DND-41 (cell line): ENCODE measurements at regions not wholly inside any gene's neighbourhood (a gene's known extent, or its start where the extent isn't known, plus 50 kb on each side); places are given as distances from the start of the nearest gene placed in this dataset.

Experiments used
- CTCF ChIP-seq: IDR thresholded peaks from 2 replicates; pipeline ENCODE4 v1.5.1; 2012; ENCODE audit warnings: borderline replicate concordance, low read length, moderate library complexity, mild to moderate bottlenecking; ENCODE audit not compliant: poor library complexity, severe bottlenecking; ENCODE audit errors: extremely low read depth
- EZH2 ChIP-seq: IDR thresholded peaks from 3 replicates; pipeline ENCODE4 v1.6.1; 2012; ENCODE audit warnings: borderline replicate concordance, low read depth, mild to moderate bottlenecking, moderate library complexity, low read length, inconsistent platforms; ENCODE audit not compliant: severe bottlenecking

DNA sequence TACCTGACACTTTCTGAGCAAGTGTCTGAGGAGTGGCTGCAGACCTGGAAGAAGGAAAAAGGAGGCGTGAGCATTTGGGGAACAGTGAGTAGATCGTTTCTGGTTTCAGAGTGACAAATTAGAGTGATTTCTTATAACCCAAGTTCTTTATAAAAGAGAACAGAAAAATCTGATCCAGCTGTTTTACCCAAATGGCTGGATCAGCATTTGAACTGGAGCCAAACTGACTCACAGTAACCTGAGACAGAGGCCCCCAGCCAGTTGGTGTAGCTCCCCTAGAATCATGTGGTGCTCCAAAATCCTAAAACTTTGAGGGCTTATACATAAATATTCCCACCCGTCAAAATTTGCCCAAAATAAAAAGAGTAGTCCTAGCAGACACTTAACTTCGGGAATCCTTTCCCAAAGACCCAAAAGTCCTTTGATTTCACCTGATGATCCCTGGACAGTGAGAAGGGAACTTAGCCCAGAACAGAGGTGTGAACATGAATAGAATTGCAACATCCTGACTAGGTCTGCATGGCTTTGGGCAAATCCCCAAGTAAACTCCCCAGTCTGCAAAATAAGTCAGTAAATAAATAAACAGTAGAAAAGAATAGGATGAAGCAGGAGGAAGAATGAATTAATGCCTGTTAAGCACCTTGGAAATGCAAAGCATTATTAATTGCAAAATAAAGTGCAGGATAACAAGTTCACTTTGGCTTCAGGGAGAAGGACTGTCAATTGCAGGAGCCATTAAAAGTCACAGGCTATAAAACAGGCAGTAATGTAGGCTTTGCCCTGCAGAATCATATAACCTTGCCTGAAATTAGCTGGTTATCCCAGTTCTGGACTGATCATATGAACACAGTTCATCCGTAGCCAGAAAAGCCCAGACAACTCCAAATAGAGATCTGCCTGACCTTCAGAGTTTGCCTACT is 262.0 kb upstream of the JARID2 start:
- no peak for TF ChIP-seq EZH2
- no peak for TF ChIP-seq CTCF
